Stimulated activated CD8-positive, alpha-beta memory T cell treated with anti-CD3 and anti-CD28 coated beads, Interleukin-15, amount 100 ng/mL, for 48 hours (primary cell): ENCODE measurements at regions not wholly inside any gene's neighbourhood (a gene's known extent, or its start where the extent isn't known, plus 50 kb on each side); places are given as distances from the start of the nearest gene placed in this dataset.
A peak's percentile ranks its signal among the peaks of the same experiment; 100 is the strongest.

Experiments used
- DNase-seq, 2 donors: peaks; one replicate each; pipeline ENCODE4 v3.0.0-alpha.2; 2020; ENCODE audit warnings: low read depth in 2 of 2

DNA sequence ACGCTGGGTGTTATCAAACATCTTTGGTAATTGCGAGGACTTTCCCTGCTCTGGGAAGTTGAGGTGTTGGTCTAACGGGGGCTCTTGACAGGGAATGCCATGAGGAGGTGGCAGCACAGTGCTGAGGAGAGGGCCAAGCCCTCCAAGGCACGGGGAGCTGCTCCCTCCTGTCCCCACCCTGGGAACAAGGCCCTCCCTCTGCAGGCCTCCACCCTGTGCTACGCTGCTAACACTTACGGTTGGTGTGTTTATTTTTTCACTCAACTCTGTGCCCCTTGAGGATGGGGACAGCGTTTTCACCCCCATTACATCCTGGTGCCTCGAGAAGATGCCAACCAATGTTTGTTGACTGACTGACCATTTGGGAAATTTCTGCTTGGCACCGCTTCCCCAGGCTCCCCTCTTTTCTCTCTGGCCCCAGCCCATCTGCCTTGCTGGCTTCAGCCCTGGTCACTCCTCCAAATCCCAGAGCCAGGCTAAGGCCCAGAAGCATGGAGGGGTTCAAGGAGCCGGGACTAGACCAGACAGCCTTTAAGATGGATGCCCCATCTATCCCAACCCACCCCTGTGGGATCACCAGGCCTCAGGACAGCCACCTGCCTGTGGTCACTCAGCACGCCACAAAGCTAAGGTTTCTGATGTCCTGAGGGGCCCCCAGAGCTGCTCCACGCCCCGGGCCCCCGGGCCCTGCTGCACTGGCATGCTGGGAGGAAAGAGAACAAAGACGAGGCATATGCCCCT is 125.7 kb downstream of the BARX1 start:
- no peak for DNase-seq

DNA sequence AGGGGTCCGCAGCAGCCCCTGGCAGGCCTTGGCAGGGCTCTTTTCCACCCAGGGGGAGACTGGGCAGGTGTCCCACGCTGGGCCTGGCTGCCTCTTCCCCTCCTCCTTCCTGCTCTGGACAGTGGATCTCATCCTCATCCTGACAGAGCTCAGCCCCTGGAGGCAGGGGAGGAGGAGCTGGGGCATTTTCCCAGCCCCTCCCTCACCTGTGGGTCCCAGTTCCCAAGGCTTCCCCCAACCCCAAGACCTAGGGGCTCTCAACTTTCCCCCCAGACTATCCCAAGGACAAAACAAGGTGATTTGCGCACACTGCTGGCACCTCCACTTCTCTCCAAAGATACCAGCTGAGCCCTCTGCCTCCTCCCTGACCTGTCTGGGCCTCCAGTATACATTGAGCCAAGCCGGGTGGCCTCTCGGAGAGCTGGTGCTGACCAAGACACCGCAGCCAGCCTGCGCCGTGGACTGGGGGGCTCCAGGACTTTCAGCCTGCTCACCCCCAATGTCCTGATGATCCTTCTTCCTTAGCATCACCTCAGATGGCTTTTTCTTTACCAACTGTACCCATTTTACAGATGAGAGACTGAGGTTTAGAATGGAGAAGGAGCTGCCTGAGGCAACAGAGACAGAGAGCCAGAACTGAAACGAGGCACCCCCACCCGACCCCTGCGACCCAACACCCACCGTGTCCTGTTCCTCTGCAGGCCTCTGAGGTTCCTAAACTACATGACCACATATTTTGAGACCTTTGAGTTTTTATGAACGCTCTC is 126.6 kb downstream of the BARX1 start:
- no peak for DNase-seq

DNA sequence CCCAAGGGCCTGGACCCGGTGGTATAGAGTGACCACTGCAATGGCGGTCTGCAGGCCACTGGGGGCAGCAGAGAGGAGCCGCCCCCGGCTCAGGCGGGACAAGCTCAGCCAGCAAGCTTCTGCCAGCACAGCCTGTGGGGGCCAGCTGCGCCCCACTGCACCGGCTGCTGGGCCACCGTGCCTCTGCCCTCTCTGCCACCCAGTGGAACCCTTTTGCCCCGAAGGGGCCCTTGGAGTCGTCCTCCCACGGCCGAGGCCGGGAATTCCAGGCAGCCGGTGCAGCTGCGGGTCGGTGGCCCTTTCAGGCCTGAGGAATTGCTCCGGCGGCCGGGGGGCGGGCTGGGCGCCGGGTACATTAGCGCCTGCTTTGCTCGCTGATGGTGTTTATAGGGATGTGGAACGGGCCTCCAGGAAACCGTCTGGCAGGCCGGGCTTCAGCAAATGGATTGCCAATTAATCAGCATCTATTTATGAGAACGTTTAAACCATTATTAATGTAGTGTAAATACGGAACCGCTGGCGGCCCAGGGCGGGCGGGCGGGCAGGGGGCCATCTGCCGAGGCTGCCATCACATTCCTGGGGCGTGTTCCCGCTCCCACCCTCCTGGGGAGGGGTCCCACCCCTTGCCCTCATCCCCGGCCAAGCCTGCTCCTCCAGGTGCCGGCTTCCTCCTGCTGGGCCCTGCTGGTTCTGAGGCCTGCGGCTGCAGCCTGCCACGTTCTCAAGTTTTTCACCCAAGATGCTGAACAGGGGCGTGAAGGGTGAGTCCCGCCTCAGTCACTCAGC is 127.4 kb downstream of the BARX1 start:
- DNase-seq: peak in 1 of 2 donors; percentile 7

DNA sequence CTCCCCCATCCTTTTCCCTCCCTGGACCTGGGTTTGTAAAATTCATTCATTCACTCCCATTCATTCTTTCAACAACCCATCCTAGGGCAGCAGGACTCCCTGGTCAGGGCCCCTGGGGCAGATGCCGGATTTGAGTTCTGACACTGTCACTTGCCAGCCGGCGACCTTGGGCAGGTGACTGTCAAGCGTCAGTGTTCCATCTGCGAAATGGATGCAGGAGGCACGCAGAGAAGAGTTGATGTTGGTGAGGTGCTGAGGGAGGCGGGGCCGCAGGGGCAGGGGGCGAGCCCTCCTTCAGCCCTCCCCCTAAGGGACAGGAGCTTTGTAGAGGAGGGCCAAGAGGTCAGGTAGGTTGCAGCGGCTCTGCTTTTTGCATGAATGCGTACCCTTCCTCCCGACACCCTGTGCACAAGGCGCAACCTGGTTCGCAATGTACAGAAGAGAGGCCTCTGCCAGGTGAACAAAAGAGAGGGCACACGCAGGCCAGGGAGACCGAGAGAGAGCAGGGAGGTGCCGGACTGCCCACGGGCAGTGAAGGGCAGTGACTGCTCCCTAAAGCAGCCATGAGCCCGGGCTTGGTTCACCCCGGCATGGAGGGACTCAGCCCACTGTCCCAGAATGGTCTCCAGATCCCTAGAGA is 128.1 kb downstream of the BARX1 start:
- DNase-seq: no peak

DNA sequence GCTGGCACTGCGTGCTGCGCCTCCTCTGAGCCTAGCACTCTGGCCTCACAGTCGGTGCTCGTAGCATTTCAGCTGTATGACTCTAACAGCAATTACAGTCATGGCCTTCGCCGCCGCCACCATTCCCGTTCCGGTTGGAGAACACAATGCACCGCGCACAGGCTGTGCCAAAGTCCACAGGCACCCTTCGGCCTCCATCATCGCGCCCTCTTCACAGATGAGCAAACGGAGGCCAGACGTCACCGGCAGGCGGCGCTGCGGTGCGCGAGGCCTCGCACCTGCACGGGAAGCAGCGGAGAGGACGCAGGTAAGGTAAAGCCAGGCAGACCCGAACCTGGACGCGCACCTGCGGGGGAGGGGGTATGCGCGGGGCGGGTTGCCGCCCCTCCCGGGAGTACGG is 128.9 kb downstream of the BARX1 start:
- peak; percentile 10 to 25 for DNase-seq

DNA sequence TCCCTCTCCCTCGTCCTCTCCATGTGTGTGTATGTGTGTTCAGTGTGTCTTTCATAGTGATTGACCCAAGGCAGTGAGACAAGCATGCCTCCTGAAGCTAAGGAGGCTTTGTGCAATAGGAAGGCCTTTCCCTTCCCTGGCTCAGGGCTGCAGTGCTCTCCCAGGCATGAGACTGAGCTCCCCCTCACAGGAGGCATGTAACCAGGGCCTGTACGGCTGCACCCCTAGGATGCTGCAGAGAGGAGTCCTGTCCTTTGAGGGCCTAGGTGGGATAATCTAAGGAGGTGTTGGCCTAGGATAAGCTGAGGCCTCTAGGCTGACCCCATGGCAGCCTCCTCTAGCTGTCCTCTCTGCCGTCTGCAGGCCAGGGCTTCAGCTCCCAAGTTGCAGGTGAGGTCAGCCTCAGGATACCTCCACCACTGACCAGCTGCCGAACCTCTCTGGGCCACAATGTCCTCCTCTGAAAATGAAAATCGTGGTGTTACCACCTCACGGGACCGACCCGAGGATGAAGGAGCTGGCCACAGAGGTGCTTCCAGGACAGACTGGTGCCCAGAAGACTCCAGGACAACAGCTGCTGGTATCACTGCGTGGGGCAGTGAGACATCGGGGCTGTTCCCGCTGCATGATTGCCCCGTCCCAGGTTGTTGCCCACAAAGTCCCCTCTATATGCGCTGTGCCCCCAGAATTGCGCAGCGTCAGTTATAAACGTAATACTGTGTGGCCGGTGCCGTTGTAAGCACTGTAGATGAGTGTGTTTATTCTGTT is 129.6 kb downstream of the BARX1 start:
- no peak for DNase-seq

DNA sequence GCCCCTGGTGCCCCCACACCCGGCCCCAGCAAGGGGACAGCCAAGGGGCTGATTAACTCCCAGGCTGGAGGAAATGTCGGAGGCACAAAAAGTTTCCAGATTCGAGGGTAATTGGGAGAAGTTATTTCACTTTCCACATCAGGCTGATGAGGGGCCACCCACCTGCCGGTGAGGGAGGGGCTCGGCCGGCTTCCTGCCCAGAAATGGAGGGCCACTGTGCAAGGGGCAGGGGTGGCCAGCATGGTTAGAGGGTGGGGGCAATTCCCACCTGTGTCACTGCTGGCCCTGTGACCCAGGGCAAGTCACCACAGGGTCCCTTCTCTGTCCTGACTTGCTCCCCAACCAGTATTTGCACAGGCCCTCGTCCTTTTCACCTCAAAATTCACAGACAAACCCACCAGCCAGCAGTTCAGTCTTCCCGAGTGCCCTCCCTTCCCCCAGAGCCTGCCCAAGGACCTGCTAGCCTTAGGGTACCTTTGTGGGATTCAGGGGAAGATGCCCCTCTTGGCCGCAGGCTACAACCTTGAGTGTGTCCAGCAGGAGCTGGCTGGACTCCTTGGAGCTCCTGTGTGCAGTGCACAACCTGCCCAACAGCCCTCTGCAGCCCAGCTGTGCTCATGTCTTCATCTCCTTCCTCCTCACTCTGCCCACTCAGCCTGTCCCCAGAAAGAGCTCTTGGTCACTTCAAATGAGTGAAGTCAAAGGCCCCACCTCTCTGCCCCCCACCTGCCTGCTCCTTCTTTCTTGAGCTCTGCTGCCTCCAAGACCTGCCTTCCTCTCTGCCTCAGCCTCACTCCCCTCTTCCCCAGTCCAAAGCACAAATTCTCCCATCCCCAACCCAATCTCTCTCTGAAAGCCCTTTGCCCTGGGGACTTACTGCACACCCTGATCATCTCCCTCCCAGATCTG is 130.5 kb downstream of the BARX1 start:
- no peak for DNase-seq

DNA sequence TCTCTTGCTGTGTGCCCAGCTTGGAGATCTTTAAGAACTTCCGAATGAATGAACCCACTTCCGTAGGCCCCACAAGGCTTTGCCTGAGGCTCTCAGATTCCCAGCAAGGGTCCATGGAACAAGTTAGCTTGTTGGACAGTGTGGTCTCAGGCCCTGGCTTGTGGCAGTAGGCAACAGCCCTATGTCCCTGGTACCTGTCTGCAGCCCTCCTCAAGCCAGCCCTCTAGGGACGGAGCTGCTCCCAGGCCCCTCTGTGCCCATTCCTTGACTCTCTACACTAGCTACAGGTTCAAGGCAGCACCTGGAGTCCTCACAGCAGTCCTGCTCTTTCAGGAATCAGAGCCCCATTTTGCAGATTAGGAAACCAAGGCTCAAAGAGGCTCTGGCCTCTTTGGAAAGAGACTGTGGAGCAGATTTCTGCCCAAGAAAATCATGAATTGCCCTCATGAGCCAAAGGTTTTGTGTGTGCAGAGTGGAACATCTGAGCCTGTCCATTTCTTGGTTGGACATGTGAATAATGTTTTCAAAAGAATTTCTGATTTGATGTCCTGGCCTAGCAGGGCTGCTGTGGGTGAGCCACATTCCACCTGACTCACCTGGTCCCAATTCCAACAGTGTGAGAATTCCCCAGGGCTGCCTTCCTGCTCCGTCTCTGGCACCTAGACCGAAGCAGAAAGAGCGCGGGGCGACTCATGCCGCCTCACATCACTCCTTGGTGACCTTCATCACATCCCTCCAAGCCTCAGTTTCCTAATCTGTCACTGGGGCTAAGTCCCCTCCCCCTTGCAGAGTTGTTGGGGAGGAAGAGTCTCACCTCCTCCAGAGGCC is 131.7 kb downstream of the BARX1 start:
- no peak for DNase-seq

DNA sequence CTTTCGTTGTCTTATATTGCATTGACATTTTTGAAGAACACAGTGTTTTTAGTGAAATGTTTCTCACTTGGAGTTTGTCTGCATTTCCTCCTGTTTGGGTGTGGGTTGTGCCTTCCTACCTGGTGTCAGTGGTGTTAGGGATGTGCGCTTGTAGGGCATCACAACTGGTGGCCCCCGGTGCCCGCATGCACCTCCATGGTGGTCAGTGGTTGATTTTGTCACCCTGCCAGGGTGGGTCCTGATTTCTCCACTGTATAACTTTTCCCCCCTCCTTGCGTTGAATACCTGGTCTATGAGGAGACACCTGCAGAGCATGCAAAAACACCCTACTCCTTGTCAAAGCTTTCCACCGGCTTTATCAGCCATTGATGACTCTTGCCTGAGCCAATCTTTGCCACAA is 132.9 kb downstream of the BARX1 start:
- no peak for DNase-seq

DNA sequence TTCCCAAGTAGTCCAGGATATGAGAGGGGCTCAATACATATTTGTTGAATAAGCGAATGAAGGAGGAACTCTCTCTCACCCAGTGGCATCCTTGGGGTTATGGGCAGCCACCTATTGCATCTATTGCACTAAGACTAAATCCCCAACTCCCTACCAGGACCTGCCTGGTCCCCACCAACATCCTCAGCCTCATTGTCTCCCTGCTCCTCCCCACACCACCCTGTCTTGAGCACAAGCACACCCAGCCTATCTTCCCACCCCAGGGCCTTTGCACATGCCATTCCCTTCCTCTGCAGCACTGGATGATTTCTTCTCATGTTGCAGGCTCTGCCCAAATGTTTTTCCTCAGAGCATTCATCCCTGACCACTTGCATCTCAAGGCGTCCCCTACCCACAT is 133.8 kb downstream of the BARX1 start:
- DNase-seq: no peak

DNA sequence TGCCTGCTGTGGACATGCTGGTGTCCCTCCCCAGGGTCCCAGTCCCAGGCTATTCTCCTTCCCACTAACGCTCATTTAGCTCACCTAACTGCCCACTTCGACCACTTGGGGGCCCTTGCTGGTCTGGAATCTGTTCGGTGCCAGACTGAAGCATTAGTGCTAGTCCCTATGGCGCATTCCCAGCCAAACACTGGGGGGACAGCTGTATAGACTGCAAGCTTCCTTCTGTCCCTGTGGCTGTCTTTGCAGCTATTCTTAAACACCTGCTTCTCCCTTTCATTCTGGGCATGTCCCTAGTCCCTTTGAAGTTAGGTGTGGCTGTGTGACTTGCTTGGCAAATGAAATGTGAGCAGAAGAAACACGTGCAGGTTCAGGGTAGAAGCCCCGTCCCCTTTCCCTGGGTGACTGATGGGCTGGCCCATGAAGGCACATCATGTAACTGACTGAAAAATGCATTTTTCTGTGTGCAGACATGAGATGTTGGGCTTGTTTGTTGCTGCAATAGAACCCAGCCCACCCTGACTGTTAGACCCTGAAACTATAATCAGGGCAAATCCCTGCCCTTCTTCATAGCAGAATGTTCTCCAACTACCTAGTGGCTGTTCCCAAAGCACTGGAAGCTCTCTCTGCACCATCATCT is 134.4 kb downstream of the BARX1 start:
- no peak for DNase-seq

DNA sequence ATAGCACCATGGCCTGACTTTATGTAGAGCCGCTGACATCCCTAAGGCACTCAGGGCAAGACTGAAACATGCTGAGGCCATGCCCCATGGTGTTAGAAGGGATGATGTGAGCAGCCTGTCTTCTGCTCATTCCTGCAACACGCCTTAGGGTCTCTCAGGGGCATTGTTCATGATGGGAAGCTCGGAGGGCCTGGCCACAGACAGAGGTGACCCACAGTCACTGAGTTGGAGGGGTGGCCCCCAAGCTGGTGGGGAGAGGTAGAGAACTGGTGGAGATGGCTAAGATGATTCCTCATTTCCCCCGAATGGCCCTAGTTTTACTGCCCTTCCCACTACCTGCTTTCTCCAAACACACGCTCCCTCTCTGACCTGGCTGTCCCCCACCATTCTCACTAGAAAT is 135.2 kb downstream of the BARX1 start:
- DNase-seq: no peak

DNA sequence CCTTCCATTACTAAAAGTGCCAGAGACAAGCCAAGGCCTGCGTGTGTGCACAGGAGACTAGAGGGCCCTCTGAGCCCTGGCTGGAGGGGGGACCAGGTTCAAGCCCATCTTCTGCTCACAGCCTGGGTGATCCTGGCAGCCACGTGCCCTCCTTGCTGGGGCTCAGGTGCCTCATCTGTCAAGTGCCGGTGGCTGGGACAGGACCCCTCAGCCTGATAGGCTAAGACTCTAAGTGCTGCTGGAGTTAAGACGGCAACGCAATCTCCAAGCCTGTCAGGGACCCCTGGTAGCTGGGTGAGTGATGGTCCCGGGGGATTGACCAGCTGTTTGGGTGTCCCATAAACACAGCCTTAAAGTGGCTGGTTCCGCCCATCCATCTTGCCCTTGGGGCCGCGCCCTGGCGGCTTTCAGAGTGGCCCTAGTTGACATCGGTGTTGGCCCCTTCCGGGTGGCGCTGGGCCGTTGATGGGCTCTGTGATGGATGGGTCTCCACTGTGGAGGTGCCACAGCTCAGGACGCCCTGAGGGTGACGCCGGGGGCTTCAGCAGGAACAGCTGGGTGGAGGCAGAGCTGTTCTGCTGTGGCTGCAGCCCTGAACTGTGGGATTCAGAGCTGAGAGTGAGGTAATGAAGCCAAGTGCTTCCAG is 136.2 kb downstream of the BARX1 start:
- no peak for DNase-seq

DNA sequence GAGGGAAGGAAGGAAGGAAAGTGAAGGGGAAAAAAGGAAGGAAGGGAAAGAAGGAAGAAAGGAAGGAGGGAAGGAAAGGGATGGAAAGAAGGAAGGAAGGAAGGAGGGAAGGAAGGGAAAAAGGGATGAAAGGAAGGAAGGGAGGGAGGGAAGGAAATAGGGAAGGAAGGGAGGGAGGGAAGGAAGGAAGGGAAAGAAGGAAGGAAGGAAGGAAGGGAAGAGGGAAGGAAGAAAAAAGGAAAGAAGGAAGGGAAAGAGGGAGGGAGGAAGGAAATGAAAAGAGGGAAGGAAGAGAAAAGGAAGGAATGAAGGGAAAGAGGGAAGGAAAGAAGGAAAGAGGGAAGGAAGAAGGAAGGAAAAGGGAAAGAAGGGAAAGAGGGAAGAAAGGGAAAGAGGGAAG is 136.9 kb downstream of the BARX1 start:
- DNase-seq: no peak

DNA sequence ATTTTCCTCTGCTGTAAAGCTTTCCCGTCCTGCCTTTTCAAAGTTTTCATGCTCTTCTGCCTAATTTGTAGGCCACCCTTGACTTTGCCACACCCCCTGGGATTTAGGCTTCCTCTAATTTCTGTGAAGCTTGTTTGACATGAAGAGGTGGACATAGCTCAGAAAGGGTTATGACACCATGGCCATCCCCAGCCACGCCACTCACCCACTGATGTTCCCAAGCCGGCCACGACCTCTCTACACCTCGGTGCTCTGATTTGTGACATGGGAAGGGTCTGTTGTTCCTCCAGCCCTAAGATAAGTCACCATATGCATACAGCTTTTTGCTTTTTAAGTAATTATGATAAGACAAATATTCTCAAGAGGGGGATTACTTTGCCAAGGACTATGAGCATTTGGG is 139.5 kb downstream of the BARX1 start:
- DNase-seq: no peak

DNA sequence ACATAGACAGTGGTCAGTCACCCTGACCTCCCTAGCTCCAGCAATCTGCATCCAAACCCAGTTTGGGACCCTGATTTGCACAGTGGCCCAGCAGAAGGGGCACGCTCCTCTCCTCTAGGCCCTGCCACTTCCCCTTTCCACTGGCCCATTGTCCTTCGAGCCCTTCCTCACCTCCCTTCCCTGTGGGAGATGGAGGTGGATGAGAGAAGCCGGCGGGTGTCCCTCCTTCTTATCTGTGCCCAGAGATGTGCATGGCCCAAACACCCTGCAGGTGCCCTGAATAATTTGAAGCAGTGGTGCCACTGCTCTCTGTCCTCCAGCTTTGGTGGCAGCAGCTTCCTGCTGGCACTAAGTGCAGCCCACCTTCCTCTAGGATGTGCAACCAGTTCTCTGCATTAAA is 140.0 kb downstream of the BARX1 start:
- DNase-seq: no peak

DNA sequence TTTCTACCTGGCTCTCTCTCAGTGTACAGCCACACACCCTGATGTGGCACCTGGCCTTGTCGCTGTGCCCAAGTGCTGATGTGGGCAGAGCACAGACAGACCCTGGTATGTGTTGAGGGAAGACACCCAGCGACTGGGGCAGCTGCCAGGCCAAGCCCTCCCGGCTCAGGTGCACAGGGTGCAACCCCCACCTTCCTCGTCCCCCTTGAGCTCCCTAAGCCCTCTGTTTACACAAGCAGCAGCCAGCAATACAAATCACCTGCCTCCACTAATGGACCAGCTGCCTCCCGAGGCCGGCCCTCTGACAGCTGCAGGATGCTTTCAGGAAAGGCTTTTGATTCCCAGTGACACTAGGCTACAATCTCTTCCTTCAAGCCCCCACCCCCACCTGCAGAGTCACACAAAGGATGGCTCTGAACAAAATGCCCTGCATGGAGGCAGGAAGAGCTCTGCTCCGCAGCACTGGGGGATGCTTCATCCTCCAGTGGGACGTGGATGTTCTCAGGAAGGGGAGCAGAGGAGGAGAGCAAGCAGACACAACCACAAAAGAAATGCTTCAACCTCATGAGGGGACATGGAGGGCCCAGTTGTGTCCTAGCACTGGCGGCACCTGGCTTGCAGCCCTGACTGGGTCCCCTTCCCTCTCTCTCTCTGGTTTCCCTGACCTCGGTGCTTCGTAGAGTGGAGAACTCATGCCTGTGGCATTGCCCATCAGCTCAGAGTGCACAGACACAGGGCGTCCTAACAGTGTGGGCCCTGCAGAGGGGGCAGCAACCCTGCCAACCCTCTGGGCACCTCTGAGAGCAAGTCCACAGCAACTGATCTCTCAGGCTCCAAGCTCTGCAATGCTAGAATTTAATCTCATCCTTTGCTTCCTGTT is 140.8 kb downstream of the BARX1 start:
- DNase-seq: no peak
